ENCODE measurements at regions not wholly inside any gene's neighbourhood (a gene's known extent, or its start where the extent isn't known, plus 50 kb on each side); places are given as distances from the start of the nearest gene placed in this dataset.
"Not testable (repeated sequence)": the region's sequence is repeated elsewhere in the genome, so short reads cannot be mapped to it uniquely, and the experiment has no call there.

DNA sequence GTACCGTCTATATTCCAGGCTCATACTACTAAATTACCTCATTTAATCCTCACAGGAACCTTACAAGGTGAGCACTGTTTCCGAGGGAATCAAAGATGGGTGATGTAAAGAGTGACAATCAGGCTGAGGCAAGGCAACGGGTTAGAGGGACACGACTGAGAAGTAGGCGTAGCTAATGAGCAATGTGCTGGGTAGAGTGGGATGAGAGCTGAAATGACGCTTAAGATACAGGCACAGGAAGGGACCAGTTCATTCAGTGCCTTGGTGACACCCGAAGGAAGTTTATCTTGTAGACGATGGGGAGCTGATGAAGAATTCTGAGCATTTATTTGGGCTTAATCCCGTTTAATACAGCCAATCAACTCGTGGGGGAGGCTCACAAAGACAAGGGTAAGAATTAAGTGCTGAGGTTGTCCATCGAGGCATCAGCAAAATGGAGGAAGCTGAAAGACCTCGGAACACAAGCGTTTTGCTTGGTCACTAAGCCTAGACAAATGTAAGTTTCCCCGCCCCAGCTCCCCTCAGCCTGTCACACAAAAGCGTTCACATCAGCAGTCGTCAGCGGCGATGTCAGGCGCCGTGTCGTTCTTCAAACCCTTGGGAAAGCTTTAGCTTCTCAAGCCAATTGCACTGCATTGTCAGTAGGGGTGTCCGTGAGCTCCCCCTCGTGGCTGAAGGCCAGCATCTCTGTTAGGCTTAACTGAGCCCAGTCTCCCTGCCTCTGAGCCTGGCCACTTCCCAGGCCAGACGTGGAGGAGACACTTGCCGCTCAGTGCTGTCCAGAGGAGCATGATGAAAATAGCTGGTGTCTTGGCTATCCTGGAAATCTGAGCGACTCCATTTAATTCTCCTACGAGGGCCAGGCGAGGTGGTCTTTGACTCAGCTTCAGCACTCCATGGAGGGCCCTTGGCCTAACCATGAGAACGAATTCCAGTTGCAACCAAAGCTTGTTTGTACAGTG lies 288.5 kb upstream of the G2E3 start:
- TF ChIP-seq, protein P1, sequence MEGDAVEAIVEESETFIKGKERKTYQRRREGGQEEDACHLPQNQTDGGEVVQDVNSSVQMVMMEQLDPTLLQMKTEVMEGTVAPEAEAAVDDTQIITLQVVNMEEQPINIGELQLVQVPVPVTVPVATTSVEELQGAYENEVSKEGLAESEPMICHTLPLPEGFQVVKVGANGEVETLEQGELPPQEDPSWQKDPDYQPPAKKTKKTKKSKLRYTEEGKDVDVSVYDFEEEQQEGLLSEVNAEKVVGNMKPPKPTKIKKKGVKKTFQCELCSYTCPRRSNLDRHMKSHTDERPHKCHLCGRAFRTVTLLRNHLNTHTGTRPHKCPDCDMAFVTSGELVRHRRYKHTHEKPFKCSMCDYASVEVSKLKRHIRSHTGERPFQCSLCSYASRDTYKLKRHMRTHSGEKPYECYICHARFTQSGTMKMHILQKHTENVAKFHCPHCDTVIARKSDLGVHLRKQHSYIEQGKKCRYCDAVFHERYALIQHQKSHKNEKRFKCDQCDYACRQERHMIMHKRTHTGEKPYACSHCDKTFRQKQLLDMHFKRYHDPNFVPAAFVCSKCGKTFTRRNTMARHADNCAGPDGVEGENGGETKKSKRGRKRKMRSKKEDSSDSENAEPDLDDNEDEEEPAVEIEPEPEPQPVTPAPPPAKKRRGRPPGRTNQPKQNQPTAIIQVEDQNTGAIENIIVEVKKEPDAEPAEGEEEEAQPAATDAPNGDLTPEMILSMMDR (IDR thresholded peaks at IDR 0.05; ENCODE audit: low read depth, low read length) = peak; percentile 97
- H3K4me3 ChIP-seq (replicated peaks in 1 of 2; ENCODE audit: low read depth in 2 of 2, low read length in 2 of 2) = peak overlapping the region; percentile 6 to 34
- DNase-seq (ENCODE audit: low read depth in 2 of 2) = peak; percentile 88 to 90

DNA sequence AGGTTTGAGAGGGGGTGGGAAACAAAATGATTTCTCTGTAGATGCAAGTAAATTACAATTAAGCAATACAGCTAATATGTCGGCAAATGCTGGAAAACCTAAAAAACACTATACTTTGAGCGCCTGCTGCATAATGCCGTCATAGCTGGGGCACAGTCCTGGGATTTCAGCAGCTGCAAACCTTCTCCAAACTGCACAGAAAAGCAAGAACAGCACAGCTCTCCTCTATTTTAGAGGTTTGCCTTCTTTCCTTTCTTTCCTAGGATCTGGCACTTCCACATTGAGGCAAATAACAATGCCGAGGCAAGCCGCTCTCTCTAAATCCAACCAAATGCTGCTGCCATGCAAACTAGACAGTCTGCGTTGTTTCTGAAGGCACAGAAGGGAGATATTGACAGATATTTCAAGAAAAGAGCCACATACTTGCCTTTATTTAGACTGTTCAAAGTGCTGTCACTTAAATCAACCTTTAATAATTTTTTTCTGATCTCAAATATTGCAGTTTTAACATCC lies 287.1 kb upstream of the G2E3 start:
- H3K4me3 ChIP-seq (replicated peaks in 1 of 2; ENCODE audit: low read depth in 2 of 2, low read length in 2 of 2) = no peak overlapping the region
- DNase-seq (ENCODE audit: low read depth in 2 of 2) = no peak
- TF ChIP-seq, protein P1 (IDR thresholded peaks at IDR 0.05; ENCODE audit: low read depth, low read length) = no peak

DNA sequence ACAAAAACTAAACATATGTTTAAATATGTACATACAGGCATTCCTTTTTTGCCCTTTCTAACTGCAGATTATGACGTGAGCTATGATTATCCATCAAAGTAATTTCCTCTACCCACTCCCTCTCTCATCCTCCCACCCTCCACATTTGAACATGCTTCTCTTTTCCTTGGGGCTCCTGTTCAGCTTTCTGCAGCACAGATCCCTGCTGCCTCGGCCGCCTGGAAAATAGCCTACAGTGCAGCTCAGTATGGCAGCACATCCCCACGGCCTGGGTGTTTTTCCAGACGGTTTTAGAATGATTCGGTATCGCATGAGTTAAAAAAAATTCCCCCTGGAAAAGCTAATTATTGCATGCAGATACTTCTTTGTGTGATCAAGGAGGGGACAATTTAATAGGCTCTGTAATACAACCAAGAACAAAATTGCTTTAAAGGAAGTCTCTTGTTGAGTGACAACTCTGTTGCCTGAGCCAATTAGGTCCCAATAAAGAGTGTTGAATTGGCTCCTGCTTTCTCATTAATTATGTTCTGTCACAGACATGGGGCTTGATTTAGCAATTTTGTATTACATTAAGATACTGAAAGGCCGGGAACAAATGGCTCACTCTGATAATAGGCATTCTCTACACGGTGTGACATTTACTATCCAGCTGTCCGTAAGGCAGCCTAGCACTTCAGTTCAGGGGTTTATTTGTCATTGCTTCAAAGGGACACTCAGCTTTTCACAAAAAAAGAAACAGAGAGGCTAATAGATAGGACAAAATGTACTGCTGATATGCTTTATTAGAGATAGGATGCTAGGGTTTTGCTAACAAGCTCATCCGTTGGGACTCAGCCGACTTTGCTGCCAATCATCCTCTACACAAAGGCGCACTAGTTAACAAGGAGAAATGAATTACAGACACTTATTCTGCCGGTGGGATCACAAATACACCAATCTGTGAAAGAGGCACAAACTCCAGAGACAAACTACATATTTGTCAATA lies 285.8 kb upstream of the G2E3 start:
- TF ChIP-seq, protein P1 (IDR thresholded peaks at IDR 0.05; ENCODE audit: low read depth, low read length) = no peak
- H3K4me3 ChIP-seq (replicated peaks in 1 of 2; ENCODE audit: low read depth in 2 of 2, low read length in 2 of 2) = no peak overlapping the region
- no peak for DNase-seq (ENCODE audit: low read depth in 2 of 2)

DNA sequence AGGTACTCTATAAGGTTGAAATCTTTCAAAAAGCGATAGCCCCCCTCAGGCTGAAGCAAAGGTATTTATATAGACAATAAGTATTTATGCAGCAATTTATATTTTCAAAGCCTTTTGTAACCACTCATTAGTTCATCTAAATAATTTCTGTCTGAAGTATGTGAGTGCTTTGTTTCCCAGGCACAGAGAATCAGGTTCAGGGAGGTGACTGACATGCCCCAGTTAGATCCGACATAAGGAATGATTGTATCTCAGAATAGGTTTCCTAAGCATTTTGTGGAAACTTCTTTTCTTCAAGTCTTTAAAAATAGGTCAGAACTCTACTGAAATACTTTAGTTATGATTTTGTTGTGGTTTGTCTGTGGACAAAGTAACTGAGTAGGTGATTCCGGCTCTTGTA lies 283.4 kb upstream of the G2E3 start:
- no peak for DNase-seq (ENCODE audit: low read depth in 2 of 2)
- no peak overlapping the region for H3K4me3 ChIP-seq (replicated peaks in 1 of 2; ENCODE audit: low read depth in 2 of 2, low read length in 2 of 2)

DNA sequence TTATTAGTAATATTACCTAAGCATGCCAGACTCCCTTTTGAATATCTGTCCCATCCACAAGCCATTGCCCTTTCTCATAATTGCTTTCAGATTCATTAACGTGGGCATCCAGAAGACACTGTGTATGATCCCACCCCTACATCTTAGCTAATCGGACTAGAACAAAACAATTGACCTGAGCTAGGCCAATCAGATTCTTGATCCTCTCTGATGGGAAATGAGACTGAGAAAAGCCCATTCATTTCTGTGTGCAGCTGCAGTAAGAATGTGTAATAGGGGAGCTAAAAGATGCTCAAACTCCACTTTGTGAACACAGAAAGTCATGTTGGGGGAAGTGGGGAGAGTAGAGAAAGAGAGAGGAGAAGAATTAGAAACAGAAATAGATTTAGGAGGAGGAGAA lies 281.7 kb upstream of the G2E3 start:
- no peak for DNase-seq (ENCODE audit: low read depth in 2 of 2)
- TF ChIP-seq, protein P1 (IDR thresholded peaks at IDR 0.05; ENCODE audit: low read depth, low read length) = no peak
- no peak overlapping the region for H3K4me3 ChIP-seq (replicated peaks in 1 of 2; ENCODE audit: low read depth in 2 of 2, low read length in 2 of 2)

More for the DNA sequence above, 283.4 kb upstream of the G2E3 start:
- TF ChIP-seq, protein P1 (IDR thresholded peaks at IDR 0.05; ENCODE audit: low read depth, low read length) = no peak

DNA sequence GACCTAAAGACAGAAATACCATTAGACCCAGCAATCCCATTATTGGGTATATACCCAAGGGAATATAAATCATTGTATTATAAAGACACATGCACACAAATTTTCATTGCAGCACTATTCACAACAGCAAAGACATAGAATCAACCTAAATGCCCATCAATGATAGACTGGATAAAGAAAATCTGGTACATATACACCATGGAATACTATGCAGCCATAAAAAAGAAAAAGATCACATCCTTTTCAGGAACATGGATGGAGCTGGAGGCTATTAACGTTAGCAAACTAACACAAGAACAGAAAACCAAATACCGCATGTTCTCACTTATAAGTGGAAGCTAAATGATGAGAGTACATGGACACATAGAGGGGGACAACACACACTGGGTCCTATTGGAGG lies 280.1 kb upstream of the G2E3 start:
- not testable (repeated sequence) for DNase-seq (ENCODE audit: low read depth in 2 of 2); H3K4me3 ChIP-seq (replicated peaks in 1 of 2; ENCODE audit: low read depth in 2 of 2, low read length in 2 of 2)

Measured in cardiac fibroblast (primary cell).